ENCODE measurements at regions not wholly inside any gene's neighbourhood (a gene's known extent, or its start where the extent isn't known, plus 50 kb on each side); places are given as distances from the start of the nearest gene placed in this dataset.

DNA sequence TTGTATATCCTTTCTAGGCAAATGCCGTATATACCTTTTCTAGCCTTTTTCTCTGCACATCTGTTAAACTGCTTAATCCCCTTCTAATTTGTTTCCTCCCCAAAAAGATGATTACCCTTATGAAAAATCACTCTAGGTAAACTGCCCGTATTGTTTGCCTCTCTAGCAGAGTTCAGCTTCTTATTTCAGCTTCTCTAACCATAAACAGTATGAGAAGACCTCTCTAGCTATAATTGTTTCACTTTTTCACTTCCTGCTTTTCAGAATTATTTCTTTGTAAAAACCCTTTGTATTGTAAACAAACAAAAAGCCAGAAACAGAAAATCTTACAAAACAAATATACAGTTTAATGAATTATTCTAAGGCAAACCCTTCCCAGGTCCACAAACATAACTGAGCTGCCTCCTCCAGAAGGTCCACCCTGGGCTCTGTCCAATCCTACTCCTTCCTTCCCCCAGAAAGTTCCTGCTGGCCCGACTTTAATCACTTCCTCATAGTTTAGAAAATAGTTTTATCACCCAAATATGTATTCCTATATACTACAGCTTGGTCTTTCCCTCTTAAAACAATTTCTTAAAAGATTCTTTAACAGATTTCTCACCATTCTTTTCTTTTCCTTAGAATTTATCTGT lies 158.1 kb downstream of the FGF1 start:
- WGBS (ENCODE audit: insufficient coverage) = 55% methylated on average over 2 of the region's 3 CpGs
- Histone ChIP-seq H4K20me1 (ENCODE audit: control insufficient read depth, insufficient read depth, low read length, poor library complexity, severe bottlenecking) (no peaks in the 10 kb centered on the region), H3K27ac (ENCODE audit: low read length in 2 of 2) (no peak overlapping the region), H3K4me3 (ENCODE audit: control extremely low read depth in 1 of 5, extremely low read depth in 1 of 5, insufficient read depth in 1 of 5, low read depth in 2 of 5, low read length in 4 of 5) (no peak overlapping the region), H3K79me2 (ENCODE audit: control insufficient read depth, insufficient read depth, low read length) (no peaks in the 10 kb centered on the region), H3K36me3 (replicated peaks in 1 of 2; ENCODE audit: control extremely low read depth in 1 of 2, control insufficient read depth in 1 of 2, extremely low read depth in 1 of 2, insufficient read depth in 2 of 2, low read length in 1 of 2) (no peaks in the 10 kb centered on the region), H3K4me1 (ENCODE audit: control insufficient read depth in 2 of 2, insufficient read depth in 2 of 2, low read length in 2 of 2) (peaks cover 7 to 10% of the 10 kb centered on the region in 2 donors), H3K27me3 (replicated peaks in 1 of 4; ENCODE audit: control extremely low read depth in 1 of 4, control insufficient read depth in 3 of 4, insufficient read depth in 4 of 4, low read length in 3 of 4) (no peaks in the 10 kb centered on the region), H3K9ac (ENCODE audit: low read length) (no peak overlapping the region), H2AFZ (ENCODE audit: insufficient read depth, low read depth, low read length, poor library complexity, severe bottlenecking) (peak overlapping the region; percentile 34), H3K4me2 (replicated peaks; ENCODE audit: low read depth, low read length, poor library complexity, severe bottlenecking) (peak overlapping the region; percentile 20), H3K9me3 (ENCODE audit: control extremely low read depth in 1 of 3, control insufficient read depth in 2 of 3, insufficient read depth in 1 of 3, low read length in 2 of 3) (peaks cover 0 to 3% (median 0%) of the 10 kb centered on the region in 3 donors)
- ChIA-PET POLR2A (no interaction called here), CTCF (no interaction called here)
- Mint-ChIP-seq H3K27ac (no peak overlapping the region), H3K27me3 (peaks cover 9% of the 10 kb centered on the region), H3K9me3 (ENCODE audit: insufficient read depth) (no peaks in the 10 kb centered on the region), H3K4me3 (no peak overlapping the region), H3K4me1 (peaks cover 13% of the 10 kb centered on the region)
- TF ChIP-seq EZH2 (IDR thresholded peaks at IDR 0.05; ENCODE audit: borderline replicate concordance, insufficient read depth, low read depth, low read length, poor library complexity, severe bottlenecking) = no peak
- TF ChIP-seq, protein P1, sequence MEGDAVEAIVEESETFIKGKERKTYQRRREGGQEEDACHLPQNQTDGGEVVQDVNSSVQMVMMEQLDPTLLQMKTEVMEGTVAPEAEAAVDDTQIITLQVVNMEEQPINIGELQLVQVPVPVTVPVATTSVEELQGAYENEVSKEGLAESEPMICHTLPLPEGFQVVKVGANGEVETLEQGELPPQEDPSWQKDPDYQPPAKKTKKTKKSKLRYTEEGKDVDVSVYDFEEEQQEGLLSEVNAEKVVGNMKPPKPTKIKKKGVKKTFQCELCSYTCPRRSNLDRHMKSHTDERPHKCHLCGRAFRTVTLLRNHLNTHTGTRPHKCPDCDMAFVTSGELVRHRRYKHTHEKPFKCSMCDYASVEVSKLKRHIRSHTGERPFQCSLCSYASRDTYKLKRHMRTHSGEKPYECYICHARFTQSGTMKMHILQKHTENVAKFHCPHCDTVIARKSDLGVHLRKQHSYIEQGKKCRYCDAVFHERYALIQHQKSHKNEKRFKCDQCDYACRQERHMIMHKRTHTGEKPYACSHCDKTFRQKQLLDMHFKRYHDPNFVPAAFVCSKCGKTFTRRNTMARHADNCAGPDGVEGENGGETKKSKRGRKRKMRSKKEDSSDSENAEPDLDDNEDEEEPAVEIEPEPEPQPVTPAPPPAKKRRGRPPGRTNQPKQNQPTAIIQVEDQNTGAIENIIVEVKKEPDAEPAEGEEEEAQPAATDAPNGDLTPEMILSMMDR (IDR thresholded peaks at IDR 0.05) = no peak
- no peak for ATAC-seq (ENCODE audit: low read depth)
- intact Hi-C loops (cut with micrococcal nuclease) = no loop called here
- DNase-seq = no peak

DNA sequence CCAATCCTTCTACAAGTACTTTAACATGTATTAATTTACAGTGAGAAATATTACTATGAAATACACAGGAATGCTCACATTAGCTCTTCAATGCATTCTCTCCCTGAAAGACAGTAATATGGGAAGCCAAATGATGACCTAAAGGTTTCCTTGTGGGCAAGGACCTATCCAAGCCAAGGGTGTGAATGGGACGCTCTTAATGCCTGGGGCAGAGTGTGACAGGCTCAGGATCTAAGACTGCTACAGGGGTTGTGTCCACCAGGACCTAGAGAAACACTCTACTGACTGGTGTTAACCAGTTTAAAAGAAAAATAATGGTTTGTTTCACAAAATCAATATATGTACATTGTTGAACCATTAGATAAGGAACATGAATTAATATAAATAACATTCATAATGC lies 158.7 kb downstream of the FGF1 start:
- Mint-ChIP-seq H3K4me3 (no peak overlapping the region), H3K27me3 (peaks cover 8% of the 10 kb centered on the region), H3K27ac (no peak overlapping the region), H3K4me1 (peaks cover 13% of the 10 kb centered on the region), H3K9me3 (ENCODE audit: insufficient read depth) (no peaks in the 10 kb centered on the region)
- Histone ChIP-seq H3K27ac (ENCODE audit: low read length in 2 of 2) (no peak overlapping the region), H2AFZ (ENCODE audit: insufficient read depth, low read depth, low read length, poor library complexity, severe bottlenecking) (no peak overlapping the region), H3K9ac (ENCODE audit: low read length) (no peak overlapping the region), H3K79me2 (ENCODE audit: control insufficient read depth, insufficient read depth, low read length) (no peaks in the 10 kb centered on the region), H3K4me2 (replicated peaks; ENCODE audit: low read depth, low read length, poor library complexity, severe bottlenecking) (no peak overlapping the region), H3K4me3 (ENCODE audit: control extremely low read depth in 1 of 5, extremely low read depth in 1 of 5, insufficient read depth in 1 of 5, low read depth in 2 of 5, low read length in 4 of 5) (no peak overlapping the region), H3K4me1 (ENCODE audit: control insufficient read depth in 2 of 2, insufficient read depth in 2 of 2, low read length in 2 of 2) (peaks cover 7 to 10% of the 10 kb centered on the region in 2 donors), H3K9me3 (ENCODE audit: control extremely low read depth in 1 of 3, control insufficient read depth in 2 of 3, insufficient read depth in 1 of 3, low read length in 2 of 3) (peaks cover 0 to 3% (median 0%) of the 10 kb centered on the region in 3 donors), H3K36me3 (replicated peaks in 1 of 2; ENCODE audit: control extremely low read depth in 1 of 2, control insufficient read depth in 1 of 2, extremely low read depth in 1 of 2, insufficient read depth in 2 of 2, low read length in 1 of 2) (no peaks in the 10 kb centered on the region), H4K20me1 (ENCODE audit: control insufficient read depth, insufficient read depth, low read length, poor library complexity, severe bottlenecking) (no peaks in the 10 kb centered on the region), H3K27me3 (replicated peaks in 1 of 4; ENCODE audit: control extremely low read depth in 1 of 4, control insufficient read depth in 3 of 4, insufficient read depth in 4 of 4, low read length in 3 of 4) (no peaks in the 10 kb centered on the region)
- DNase-seq (no peak), ATAC-seq (ENCODE audit: low read depth) (no peak)
- TF ChIP-seq, protein P1 (IDR thresholded peaks at IDR 0.05) = no peak
- no peak for TF ChIP-seq EZH2 (IDR thresholded peaks at IDR 0.05; ENCODE audit: borderline replicate concordance, insufficient read depth, low read depth, low read length, poor library complexity, severe bottlenecking)
- ChIA-PET CTCF (interaction anchor here (0.6 kb wide), 1 partner anchor 308 kb away, joined by 5 read pairs; no protein-coding TSS in a partner anchor), POLR2A (no interaction called here)
- intact Hi-C loops (cut with micrococcal nuclease) = no loop called here
- WGBS (ENCODE audit: insufficient coverage) = 100% methylated on average over 1 of the region's 1 CpG
